IMR-90 (cell line): ENCODE measurements at regions not wholly inside any gene's neighbourhood (a gene's known extent, or its start where the extent isn't known, plus 50 kb on each side); places are given as distances from the start of the nearest gene placed in this dataset.

ENCODE experiments used
- ATAC-seq: fragments of 200-7000 bp; cut with Tn5 transposase; 2 replicates; pipeline ENCODE4 v1.9.1; 2020; ENCODE audit warnings: low read depth, mild to moderate bottlenecking, moderate library complexity
- BruUV-seq: library from RNA; stranded (reverse); fragments of 400-500 nt; replicated peaks from 2 replicates; lab custom pipeline; 2021; lab: Mats Ljungman, UMichigan
- CTCF ChIA-PET: fragments of 300-600 bp; formaldehyde crosslinking; extraction: SDS; loops from one replicate; lab custom pipeline; 2021; ENCODE audit warnings: antibody characterized with exemption; lab: Yijun Ruan, JAX
- POLR2A ChIA-PET: fragments of 300-600 bp; sonication (Branson Sonifier 250); formaldehyde crosslinking; loops from one replicate; lab custom pipeline; 2022; ENCODE audit warnings: antibody characterized with exemption; ENCODE audit not compliant: unreplicated experiment; lab: Charles Lee
- DNase-seq: peaks from one replicate; pipeline ENCODE4 v3.0.0; 2013
- H2AFZ ChIP-seq: replicated peaks from 2 replicates; pipeline ENCODE3; 2013; ENCODE audit warnings: low read length, mild to moderate bottlenecking; ENCODE audit not compliant: poor library complexity
- H2AK5ac ChIP-seq: 2 replicates; pipeline ENCODE4 v1.6.1; 2013; ENCODE audit warnings: low read depth, low read length, inconsistent platforms
- H2AK9ac ChIP-seq: replicated peaks from 2 replicates; pipeline ENCODE3; 2013; ENCODE audit warnings: mild to moderate bottlenecking, low read depth, low read length, moderate library complexity; ENCODE audit not compliant: poor library complexity
- H2BK120ac ChIP-seq: 2 replicates; pipeline ENCODE4 v1.6.1; 2013; ENCODE audit warnings: low read depth, low read length, inconsistent platforms
- H2BK15ac ChIP-seq: 3 replicates; pipeline ENCODE4 v1.6.1; 2013; ENCODE audit warnings: low read depth, low read length, inconsistent platforms
- H2BK20ac ChIP-seq: 2 replicates; pipeline ENCODE4 v1.6.1; 2013; ENCODE audit warnings: low read depth, mild to moderate bottlenecking, inconsistent platforms, low read length, moderate library complexity
- H2BK5ac ChIP-seq: 2 replicates; pipeline ENCODE4 v1.6.1; 2013; ENCODE audit warnings: mild to moderate bottlenecking, low read depth, low read length, inconsistent platforms; ENCODE audit not compliant: poor library complexity, severe bottlenecking
- H3K14ac ChIP-seq: replicated peaks from 2 replicates; pipeline ENCODE4 v1.6.1; 2013; ENCODE audit warnings: low read depth, low read length, inconsistent platforms
- H3K18ac ChIP-seq: 2 replicates; pipeline ENCODE4 v1.6.1; 2013; ENCODE audit warnings: low read depth, low read length, control low read depth
- H3K23ac ChIP-seq: 2 replicates; pipeline ENCODE4 v1.6.1; 2013; ENCODE audit warnings: low read depth, low read length, inconsistent platforms
- H3K27ac ChIP-seq: 2 replicates; pipeline ENCODE4 v1.5.1; 2013; ENCODE audit warnings: mild to moderate bottlenecking, control low read depth, low read length; ENCODE audit not compliant: insufficient read depth
- H3K27me3 ChIP-seq: 2 replicates; pipeline ENCODE4 v1.6.1; 2013; ENCODE audit warnings: low read length; ENCODE audit not compliant: control insufficient read depth, insufficient read depth
- H3K36me3 ChIP-seq: 2 replicates; pipeline ENCODE4 v1.6.1; 2013; ENCODE audit warnings: low read length, mixed read lengths; ENCODE audit not compliant: control insufficient read depth, insufficient read depth
- H3K4ac ChIP-seq: 2 replicates; pipeline ENCODE4 v1.6.1; 2013; ENCODE audit warnings: low read depth, low read length, inconsistent platforms
- H3K4me1 ChIP-seq: 2 replicates; pipeline ENCODE4 v1.6.1; 2013; ENCODE audit warnings: low read length, mixed read lengths; ENCODE audit not compliant: control insufficient read depth, insufficient read depth
- H3K4me2 ChIP-seq: 2 replicates; pipeline ENCODE4 v1.6.1; 2013; ENCODE audit warnings: low read depth, mild to moderate bottlenecking, control low read depth, low read length, moderate library complexity
- H3K4me3 ChIP-seq: 2 replicates; pipeline ENCODE4 v1.5.1; 2013; ENCODE audit warnings: low read depth, mild to moderate bottlenecking, control low read depth, low read length, moderate library complexity; ENCODE audit not compliant: insufficient read depth
- H3K56ac ChIP-seq: 2 replicates; pipeline ENCODE4 v1.6.1; 2013; ENCODE audit warnings: low read length, inconsistent platforms; ENCODE audit not compliant: insufficient read depth; ENCODE audit errors: extremely low read depth
- H3K79me1 ChIP-seq, 2 experiments: 2 replicates each; pipeline ENCODE4 v1.6.1; 2013; ENCODE audit warnings: low read length in 2 of 2, inconsistent platforms in 1 of 2, low read depth in 1 of 2
- H3K9ac ChIP-seq: 2 replicates; pipeline ENCODE4 v1.6.1; 2013; ENCODE audit warnings: low read depth, low read length, control low read depth
- H3K9me1 ChIP-seq: 2 replicates; pipeline ENCODE4 v1.6.1; 2013; ENCODE audit warnings: low read length, inconsistent platforms; ENCODE audit not compliant: insufficient read depth
- H3K9me3 ChIP-seq: 2 replicates; pipeline ENCODE4 v1.6.1; 2013; ENCODE audit warnings: low read length; ENCODE audit not compliant: control insufficient read depth, insufficient read depth
- H4K20me1 ChIP-seq: 2 replicates; pipeline ENCODE4 v1.6.1; 2013; ENCODE audit warnings: low read length, inconsistent platforms; ENCODE audit not compliant: insufficient read depth
- H4K5ac ChIP-seq: 2 replicates; pipeline ENCODE4 v1.6.1; 2013; ENCODE audit warnings: mild to moderate bottlenecking, low read depth, low read length, control low read depth
- H4K8ac ChIP-seq, 2 experiments: 2 replicates each; pipeline ENCODE4 v1.6.1; 2013; ENCODE audit warnings: low read depth in 2 of 2, low read length in 2 of 2, control low read depth in 1 of 2, inconsistent platforms in 1 of 2
- H4K91ac ChIP-seq: 2 replicates; pipeline ENCODE4 v1.6.1; 2013; ENCODE audit warnings: low read depth, low read length, inconsistent platforms; ENCODE audit not compliant: insufficient read depth
- FOS ChIP-seq: fragments of 150-350 bp; IDR thresholded peaks from 2 replicates; pipeline ENCODE4 v1.6.1; 2016; ENCODE audit warnings: low read depth, low read length
- NFE2L2 ChIP-seq: fragments of 150-350 bp; IDR thresholded peaks from 2 replicates; pipeline ENCODE4 v1.6.1; 2016; ENCODE audit warnings: low read depth, mild to moderate bottlenecking, low read length
- WGBS, 2 experiments: methylation state at CpG; one replicate each; pipeline versions ENCODE4 v1.1.5 to v1.1.7; 2013; ENCODE audit warnings: missing lambda C conversion rate in 2 of 2; ENCODE audit not compliant: insufficient read length in 1 of 2; ENCODE audit errors: extremely low coverage in 2 of 2; 5-methylcytosine and 5-hydroxymethylcytosine counted together
- dilution Hi-C: fragments of 300-500 bp; cut with HindIII; formaldehyde crosslinking; loops from one replicate; pipeline ENCODE4 v1.14.3; 2018; ENCODE audit warnings: low sequenced_read_pairs; ENCODE audit not compliant: unreplicated experiment
- in situ Hi-C: fragments of 300-500 bp; cut with MboI; formaldehyde crosslinking; loops from 3 replicates; pipeline ENCODE4 v1.14.3; 2019; ENCODE audit warnings: low sequenced_read_pairs, inconsistent platforms, mixed read lengths
- intact Hi-C: fragments of 100-400 bp; cut with micrococcal nuclease; formaldehyde crosslinking; loops from 2 replicates; pipeline ENCODE4 v1.10.0; 2022
- TF ChIP-seq, protein P1 (sequence below): fragments of 150-350 bp; IDR thresholded peaks from 2 replicates; pipeline ENCODE4 v1.6.1; 2016; ENCODE audit warnings: low read depth, mild to moderate bottlenecking, low read length, moderate library complexity, borderline replicate concordance

DNA sequence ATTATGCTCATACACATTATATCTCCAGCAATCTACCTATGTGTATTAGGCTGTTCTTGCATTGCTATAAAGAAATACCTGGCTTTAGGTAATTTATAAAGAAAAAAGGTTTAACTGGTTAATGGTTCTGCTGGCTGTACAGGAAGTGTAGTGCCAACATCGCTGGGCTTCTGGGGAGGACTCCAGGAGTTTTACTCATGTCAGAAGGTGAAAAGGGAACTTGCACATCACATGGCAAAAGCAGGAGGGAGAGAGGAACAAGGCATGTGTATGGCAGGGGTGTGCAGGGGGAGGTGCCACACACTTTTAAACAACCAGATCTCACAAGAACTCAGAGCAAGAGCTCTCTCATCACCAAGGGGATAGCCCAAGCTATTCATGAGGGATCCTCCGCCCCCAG lies 715.4 kb upstream of the ZEB2 start:
- H3K79me1 ChIP-seq, result no peaks in the 10 kb centered on the region
- H2BK120ac ChIP-seq, result no peak overlapping the region
- no peaks in the 10 kb centered on the region for H3K9me1 ChIP-seq
- no peak overlapping the region for H2AFZ ChIP-seq
- CTCF ChIA-PET, result no interaction called here
- in situ Hi-C loops, result no loop called here
- H4K20me1 ChIP-seq, result no peaks in the 10 kb centered on the region
- H3K9me3 ChIP-seq, result no peaks in the 10 kb centered on the region
- POLR2A ChIA-PET, result no interaction called here
- H4K91ac ChIP-seq, result no peak overlapping the region
- no peak overlapping the region for H4K5ac ChIP-seq
- H3K4me1 ChIP-seq, result no peaks in the 10 kb centered on the region
- no peak overlapping the region for H3K4me3 ChIP-seq
- dilution Hi-C loops, result no loop called here
- H2AK9ac ChIP-seq, result no peak overlapping the region
- no peak overlapping the region for H3K56ac ChIP-seq
- no peak overlapping the region for H3K4ac ChIP-seq
- no TSS peak for BruUV-seq
- DNase-seq, result no peak
- no peak overlapping the region for H2BK5ac ChIP-seq
- H3K14ac ChIP-seq, result no peak overlapping the region
- no peak overlapping the region; the same call in 1 of the 2 replicates for H2AK5ac ChIP-seq
- TF ChIP-seq, protein P1, sequence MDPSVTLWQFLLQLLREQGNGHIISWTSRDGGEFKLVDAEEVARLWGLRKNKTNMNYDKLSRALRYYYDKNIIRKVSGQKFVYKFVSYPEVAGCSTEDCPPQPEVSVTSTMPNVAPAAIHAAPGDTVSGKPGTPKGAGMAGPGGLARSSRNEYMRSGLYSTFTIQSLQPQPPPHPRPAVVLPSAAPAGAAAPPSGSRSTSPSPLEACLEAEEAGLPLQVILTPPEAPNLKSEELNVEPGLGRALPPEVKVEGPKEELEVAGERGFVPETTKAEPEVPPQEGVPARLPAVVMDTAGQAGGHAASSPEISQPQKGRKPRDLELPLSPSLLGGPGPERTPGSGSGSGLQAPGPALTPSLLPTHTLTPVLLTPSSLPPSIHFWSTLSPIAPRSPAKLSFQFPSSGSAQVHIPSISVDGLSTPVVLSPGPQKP, result no peak
- TF ChIP-seq NFE2L2, result no peak
- no peak for TF ChIP-seq FOS
- no peak overlapping the region for H4K8ac ChIP-seq
- H3K36me3 ChIP-seq, result no peaks in the 10 kb centered on the region
- H3K27ac ChIP-seq, result no peak overlapping the region
- ATAC-seq, result no peak
- WGBS, 2 experiments, result no CpG with 5 or more reads among the region's 2 CpGs
- no peak overlapping the region for H3K23ac ChIP-seq
- H2BK20ac ChIP-seq, result no peak overlapping the region
- intact Hi-C loops, result no loop called here
- H3K18ac ChIP-seq, result no peak overlapping the region
- no peak overlapping the region for H3K4me2 ChIP-seq
- H2BK15ac ChIP-seq, result no peak overlapping the region
- H3K9ac ChIP-seq, result no peak overlapping the region
- H3K27me3 ChIP-seq, result no peaks in the 10 kb centered on the region
